H1 (cell line): ENCODE measurements at regions not wholly inside any gene's neighbourhood (a gene's known extent, or its start where the extent isn't known, plus 50 kb on each side); places are given as distances from the start of the nearest gene placed in this dataset.

Experiments used
- CTCF ChIA-PET: fragments of 300-600 bp; sonication (Branson Sonifier 250); formaldehyde crosslinking; loops from one replicate; lab custom pipeline; 2021; ENCODE audit not compliant: partially characterized antibody; lab: Charles Lee
- POLR2A ChIA-PET: fragments of 300-600 bp; sonication (Branson Sonifier 250); formaldehyde crosslinking; loops from one replicate; lab custom pipeline; 2021; ENCODE audit warnings: inconsistent platforms; ENCODE audit not compliant: partially characterized antibody; lab: Charles Lee
- DNase-seq, 2 experiments: peaks; one replicate each; pipeline versions ENCODE4 v3.0.0 to v3.0.0-alpha.2; 2010 to 2022; ENCODE audit warnings: low spot score in 2 of 2, low read depth in 1 of 2, mixed read lengths in 1 of 2
- FAIRE-seq: peaks from 2 replicates; lab custom pipeline; 2011; peaks lifted over from hg19 to GRCh38; lab: Jason Lieb, UNC
- H2AFZ ChIP-seq: 2 replicates; pipeline ENCODE4 v1.8.1; 2012; ENCODE audit warnings: low read length, inconsistent platforms
- H2AK5ac ChIP-seq: 2 replicates; pipeline ENCODE4 v1.6.1; 2013; ENCODE audit warnings: low read depth, low read length
- H2BK120ac ChIP-seq: replicated peaks from 2 replicates; pipeline ENCODE3; 2013; ENCODE audit warnings: low read depth, low read length, inconsistent platforms
- H2BK12ac ChIP-seq: 2 replicates; pipeline ENCODE4 v1.6.1; 2013; ENCODE audit warnings: low read depth, low read length
- H2BK15ac ChIP-seq: 2 replicates; pipeline ENCODE4 v1.6.1; 2013; ENCODE audit warnings: low read length
- H2BK20ac ChIP-seq: 2 replicates; pipeline ENCODE4 v1.6.1; 2013; ENCODE audit warnings: low read length
- H2BK5ac ChIP-seq: 2 replicates; pipeline ENCODE4 v1.6.1; 2013; ENCODE audit warnings: low read depth, low read length
- H3K14ac ChIP-seq: 2 replicates; pipeline ENCODE4 v1.6.1; 2013; ENCODE audit warnings: inconsistent platforms; ENCODE audit not compliant: insufficient read length
- H3K18ac ChIP-seq: 2 replicates; pipeline ENCODE4 v1.6.1; 2013; ENCODE audit warnings: low read length; ENCODE audit errors: extremely low read depth
- H3K23ac ChIP-seq: 2 replicates; pipeline ENCODE4 v1.6.1; 2013; ENCODE audit warnings: inconsistent platforms; ENCODE audit not compliant: insufficient read length
- H3K23me2 ChIP-seq: 2 replicates; pipeline ENCODE4 v1.6.1; 2013; ENCODE audit warnings: low read depth, low read length
- H3K27ac ChIP-seq: 2 replicates; pipeline ENCODE4 v1.6.1; 2011; ENCODE audit warnings: low read depth, low read length, inconsistent platforms
- H3K27me3 ChIP-seq, 4 experiments: replicated peaks in 1 of 4; 1 replicate in 1 of 4; 2 replicates in 3 of 4; pipeline versions ENCODE4 v1.6.1 to v1.8.1; 2011 to 2013; ENCODE audit warnings: low read length in 3 of 4, mild to moderate bottlenecking in 3 of 4, inconsistent platforms in 2 of 4, mixed read lengths in 2 of 4, moderate library complexity in 1 of 4; ENCODE audit not compliant: control insufficient read depth in 3 of 4, insufficient read depth in 3 of 4; ENCODE audit errors: extremely low read depth in 1 of 4
- H3K36me3 ChIP-seq, 4 experiments: 2 replicates each; pipeline versions ENCODE4 v1.6.1 to v1.8.1; 2011 to 2013; ENCODE audit warnings: mild to moderate bottlenecking in 4 of 4, low read length in 3 of 4, moderate library complexity in 2 of 4, control low read depth in 1 of 4, inconsistent platforms in 1 of 4; ENCODE audit not compliant: insufficient read depth in 4 of 4, control insufficient read depth in 2 of 4
- H3K4ac ChIP-seq: replicated peaks from 2 replicates; pipeline ENCODE3; 2013; ENCODE audit warnings: low read length, low read depth, mixed read lengths, inconsistent platforms; ENCODE audit not compliant: insufficient read length
- H3K4me1 ChIP-seq, 4 experiments: replicated peaks in 1 of 4; 1 replicate in 1 of 4; 2 replicates in 3 of 4; pipeline versions ENCODE4 v1.6.1 to v1.8.1; 2011 to 2013; ENCODE audit warnings: low read length in 3 of 4, inconsistent platforms in 2 of 4, mixed read lengths in 1 of 4; ENCODE audit not compliant: insufficient read depth in 4 of 4, control insufficient read depth in 3 of 4
- H3K4me2 ChIP-seq, 2 experiments: 2 replicates each; pipeline versions ENCODE4 v1.6.1 to v1.8.1; 2011 to 2013; ENCODE audit warnings: low read depth in 2 of 2, low read length in 2 of 2, control low read depth in 1 of 2, inconsistent platforms in 1 of 2, mild to moderate bottlenecking in 1 of 2; ENCODE audit not compliant: insufficient read depth in 1 of 2
- H3K4me3 ChIP-seq, 4 experiments: fragments of 200-600, 300-600 bp in 1 of 4; sonication (generic), shearing (Covaris generic), sonication (Bioruptor Twin) in 1 of 4; 2 replicates each; pipeline versions ENCODE4 v1.5.1 to v1.8.1; 2011 to 2016; ENCODE audit warnings: low read length in 4 of 4, low read depth in 3 of 4, control low read depth in 2 of 4, inconsistent platforms in 2 of 4, mild to moderate bottlenecking in 2 of 4, mixed read lengths in 1 of 4, moderate library complexity in 1 of 4; ENCODE audit not compliant: insufficient read depth in 2 of 4; ENCODE audit errors: extremely low read depth in 1 of 4
- H3K56ac ChIP-seq: replicated peaks from 2 replicates; pipeline ENCODE3; 2013; ENCODE audit warnings: low read depth, mild to moderate bottlenecking, mixed read lengths, low read length, inconsistent platforms; ENCODE audit not compliant: insufficient read length
- H3K79me1 ChIP-seq: 2 replicates; pipeline ENCODE4 v1.6.1; 2013; ENCODE audit warnings: low read depth, low read length, control low read depth
- H3K79me2 ChIP-seq, 2 experiments: 2 replicates each; pipeline versions ENCODE4 v1.6.1 to v1.8.1; 2012 to 2013; ENCODE audit warnings: low read length in 2 of 2, mild to moderate bottlenecking in 2 of 2, inconsistent platforms in 1 of 2; ENCODE audit not compliant: insufficient read depth in 2 of 2, control insufficient read depth in 1 of 2
- H3K9ac ChIP-seq, 4 experiments: replicated peaks in 1 of 4; 1 replicate in 1 of 4; 2 replicates in 3 of 4; pipeline versions ENCODE4 v1.6.1 to v1.8.1; 2011 to 2013; ENCODE audit warnings: low read depth in 3 of 4, low read length in 3 of 4, control low read depth in 2 of 4, mild to moderate bottlenecking in 2 of 4, moderate library complexity in 2 of 4, inconsistent platforms in 1 of 4; ENCODE audit errors: extremely low read depth in 1 of 4
- H3K9me3 ChIP-seq, 2 experiments: 2 replicates each; pipeline versions ENCODE4 v1.6.1 to v1.8.1; 2012 to 2013; ENCODE audit warnings: mild to moderate bottlenecking in 2 of 2, moderate library complexity in 2 of 2, control low read depth in 1 of 2, inconsistent platforms in 1 of 2, low read depth in 1 of 2, low read length in 1 of 2, mixed read lengths in 1 of 2; ENCODE audit not compliant: insufficient read depth in 2 of 2
- H4K20me1 ChIP-seq, 2 experiments: replicated peaks in 1 of 2; 2 replicates each; pipeline versions ENCODE3 to v1.8.1; 2011 to 2013; ENCODE audit warnings: inconsistent platforms in 2 of 2, low read length in 2 of 2, mild to moderate bottlenecking in 1 of 2; ENCODE audit not compliant: insufficient read depth in 2 of 2, control insufficient read depth in 1 of 2
- H4K5ac ChIP-seq: 2 replicates; pipeline ENCODE4 v1.6.1; 2013; ENCODE audit warnings: low read length, low read depth, mixed read lengths, inconsistent platforms; ENCODE audit not compliant: insufficient read length
- H4K8ac ChIP-seq: 2 replicates; pipeline ENCODE4 v1.8.0; 2013; ENCODE audit warnings: mild to moderate bottlenecking, moderate library complexity, low read length, inconsistent platforms; ENCODE audit not compliant: insufficient read depth; ENCODE audit errors: extremely low read depth
- H4K91ac ChIP-seq: replicated peaks from 2 replicates; pipeline ENCODE3; 2013; ENCODE audit warnings: low read length, mixed read lengths, inconsistent platforms; ENCODE audit not compliant: insufficient read length
- CHD7 ChIP-seq: fragments of 300-600 bp; sonication (generic); IDR thresholded peaks from 2 replicates; pipeline ENCODE4 v1.7.1; 2012; ENCODE audit warnings: low read length, moderate library complexity, mild to moderate bottlenecking, inconsistent platforms; ENCODE audit not compliant: insufficient replicate concordance
- WGBS, 2 experiments: shearing (Covaris generic) in 1 of 2; methylation state at CpG; one replicate each; pipeline versions ENCODE4 v1.1.6 to v1.1.7; 2013 to 2015; ENCODE audit warnings: low lambda C conversion rate in 2 of 2, mixed read lengths in 2 of 2, inconsistent platforms in 1 of 2, low coverage in 1 of 2, missing lambda C conversion rate in 1 of 2; ENCODE audit not compliant: insufficient replicate concordance in 2 of 2, insufficient coverage in 1 of 2, insufficient read length in 1 of 2; ENCODE audit errors: extremely low coverage in 1 of 2, missing lambda C conversion rate in 1 of 2; 5-methylcytosine and 5-hydroxymethylcytosine counted together

- FAIRE-seq = no peak
- CTCF ChIA-PET = interaction anchor here (0.7 to 2.1 kb wide), 14 partner anchors 9 to 1236 kb away, joined by 3 to 8 read pairs (median 4); no protein-coding TSS in a partner anchor
- TF ChIP-seq CHD7 = no peak
These were observed 50.1 kb upstream of the HDGFL1 start for GRCh38 chr6:22519237-22519636.

More at GRCh38 chr6:22519237-22519636, 50.1 kb upstream of the HDGFL1 start:
- H4K91ac ChIP-seq = no peak overlapping the region
- no peak overlapping the region for H4K8ac ChIP-seq
- no peak overlapping the region for H4K5ac ChIP-seq
- no peaks in the 10 kb centered on the region for H3K36me3 ChIP-seq
- H3K9me3 ChIP-seq = no peaks in the 10 kb centered on the region
- no peak overlapping the region for H3K14ac ChIP-seq
- no peaks in the 10 kb centered on the region for H3K4me1 ChIP-seq
- H3K4me3 ChIP-seq = no peak overlapping the region
- no peak overlapping the region for H2BK20ac ChIP-seq
- H2BK5ac ChIP-seq = no peak overlapping the region
- no peak overlapping the region for H3K18ac ChIP-seq
- no peak overlapping the region for H3K4ac ChIP-seq
- no peaks in the 10 kb centered on the region for H3K27me3 ChIP-seq
- H3K23me2 ChIP-seq = no peaks in the 10 kb centered on the region
- no peak overlapping the region for H3K4me2 ChIP-seq
- H3K27ac ChIP-seq = no peak overlapping the region
- no peaks in the 10 kb centered on the region for H3K79me2 ChIP-seq
- no peak overlapping the region for H2AFZ ChIP-seq
- H3K23ac ChIP-seq = no peak overlapping the region
- no peaks in the 10 kb centered on the region for H3K79me1 ChIP-seq
- no peak overlapping the region for H3K56ac ChIP-seq
- no peak overlapping the region for H2AK5ac ChIP-seq
- H3K9ac ChIP-seq = no peak overlapping the region
- WGBS, 2 experiments = 84% methylated on average over 2 of the region's 2 CpGs; no CpG with 5 or more reads in 1 of the 2 experiments
- no peaks in the 10 kb centered on the region for H4K20me1 ChIP-seq
- DNase-seq = no peak
- no peak overlapping the region for H2BK12ac ChIP-seq
- H2BK120ac ChIP-seq = no peak overlapping the region
- POLR2A ChIA-PET = no interaction called here
- no peak overlapping the region for H2BK15ac ChIP-seq
